PC-9 (cell line): ENCODE measurements at regions not wholly inside any gene's neighbourhood (a gene's known extent, or its start where the extent isn't known, plus 50 kb on each side); places are given as distances from the start of the nearest gene placed in this dataset.

Source experiments
- BruUV-seq: library from RNA; stranded (reverse); fragments of 400-500 nt; replicated peaks from 2 replicates; lab custom pipeline; 2021; lab: Mats Ljungman, UMichigan
- CTCF ChIA-PET: fragments of 300-600 bp; sonication (Branson Sonifier 250); formaldehyde crosslinking; loops from one replicate; lab custom pipeline; 2022; ENCODE audit warnings: antibody characterized with exemption; lab: Charles Lee
- POLR2A ChIA-PET: fragments of 300-600 bp; sonication (Branson Sonifier 250); formaldehyde crosslinking; loops from one replicate; lab custom pipeline; 2022; ENCODE audit warnings: antibody characterized with exemption; ENCODE audit not compliant: unreplicated experiment; lab: Charles Lee
- DNase-seq, 2 experiments: peaks; one replicate each; pipeline versions ENCODE4 v3.0.0 to v3.0.0-alpha.2; 2015 to 2022; ENCODE audit warnings: mixed read lengths in 1 of 2
- H2AFZ ChIP-seq: fragments of 200-600 bp; sonication (generic); 2 replicates; pipeline ENCODE4 v1.8.1; 2017; ENCODE audit warnings: antibody characterized with exemption
- H3F3A ChIP-seq: fragments of 200-600 bp; sonication (generic); 2 replicates; pipeline ENCODE4 v1.8.1; 2017; ENCODE audit warnings: antibody characterized with exemption, mild to moderate bottlenecking, low read depth; ENCODE audit not compliant: insufficient read depth
- H3K27ac ChIP-seq: fragments of 200-600 bp; sonication (generic); 2 replicates; pipeline ENCODE4 v1.6.1; 2016; ENCODE audit warnings: mixed run types
- H3K27me3 ChIP-seq: fragments of 200-600 bp; sonication (generic); 2 replicates; pipeline ENCODE4 v1.6.1; 2016; ENCODE audit warnings: low read depth, mixed run types; ENCODE audit not compliant: insufficient read depth
- H3K36me3 ChIP-seq: fragments of 200-600 bp; sonication (generic); 2 replicates; pipeline ENCODE4 v1.6.1; 2016; ENCODE audit warnings: low read depth, mixed run types
- H3K4me1 ChIP-seq: fragments of 200-600 bp; sonication (generic); replicated peaks from 2 replicates; pipeline ENCODE4 v1.6.1; 2016; ENCODE audit warnings: mixed run types; ENCODE audit not compliant: insufficient read depth
- H3K4me2 ChIP-seq: fragments of 200-600 bp; sonication (generic); 2 replicates; pipeline ENCODE4 v1.6.1; 2017; ENCODE audit warnings: mixed run types
- H3K4me3 ChIP-seq: fragments of 200-600 bp; sonication (generic); 2 replicates; pipeline ENCODE4 v1.6.1; 2016; ENCODE audit warnings: mixed run types
- H3K79me2 ChIP-seq: fragments of 200-600 bp; sonication (generic); 2 replicates; pipeline ENCODE4 v1.6.1; 2017; ENCODE audit warnings: low read depth, mixed run types
- H3K9me2 ChIP-seq: fragments of 200-600 bp; sonication (generic); 2 replicates; pipeline ENCODE4 v1.8.1; 2017; ENCODE audit warnings: mild to moderate bottlenecking; ENCODE audit not compliant: insufficient read depth
- H3K9me3 ChIP-seq: fragments of 200-600 bp; sonication (generic); 2 replicates; pipeline ENCODE4 v1.8.1; 2016; ENCODE audit warnings: low read depth; ENCODE audit not compliant: insufficient read depth
- H4K20me1 ChIP-seq: fragments of 200-600 bp; sonication (generic); 2 replicates; pipeline ENCODE4 v1.8.1; 2017; ENCODE audit not compliant: insufficient read depth
- EZH2 ChIP-seq: fragments of 200-600 bp; sonication (generic); IDR thresholded peaks from 2 replicates; pipeline ENCODE4 v1.8.0; 2017; ENCODE audit warnings: antibody characterized with exemption, low read depth
- intact Hi-C: fragments of 100-400 bp; cut with micrococcal nuclease; formaldehyde crosslinking; loops from one replicate; pipeline ENCODE4 v1.10.0; 2022; ENCODE audit not compliant: unreplicated experiment
- TF ChIP-seq, protein P1 (sequence below): fragments of 200-600 bp; sonication (generic); conservative IDR thresholded peaks from 2 replicates; pipeline ENCODE4 v1.6.1; 2017; ENCODE audit warnings: mixed run types, antibody characterized with exemption, mild to moderate bottlenecking, moderate library complexity

- no peak for DNase-seq
- no peaks in the 10 kb centered on the region for H4K20me1 ChIP-seq
- no TSS peak for BruUV-seq
- H3F3A ChIP-seq = no peaks in the 10 kb centered on the region
- no peaks in the 10 kb centered on the region for H3K27me3 ChIP-seq
- no peaks in the 10 kb centered on the region for H3K4me1 ChIP-seq
- H3K4me3 ChIP-seq = no peak overlapping the region
- intact Hi-C loops = no loop called here
- no peaks in the 10 kb centered on the region for H3K79me2 ChIP-seq
- TF ChIP-seq EZH2 = no peak
- TF ChIP-seq, protein P1, sequence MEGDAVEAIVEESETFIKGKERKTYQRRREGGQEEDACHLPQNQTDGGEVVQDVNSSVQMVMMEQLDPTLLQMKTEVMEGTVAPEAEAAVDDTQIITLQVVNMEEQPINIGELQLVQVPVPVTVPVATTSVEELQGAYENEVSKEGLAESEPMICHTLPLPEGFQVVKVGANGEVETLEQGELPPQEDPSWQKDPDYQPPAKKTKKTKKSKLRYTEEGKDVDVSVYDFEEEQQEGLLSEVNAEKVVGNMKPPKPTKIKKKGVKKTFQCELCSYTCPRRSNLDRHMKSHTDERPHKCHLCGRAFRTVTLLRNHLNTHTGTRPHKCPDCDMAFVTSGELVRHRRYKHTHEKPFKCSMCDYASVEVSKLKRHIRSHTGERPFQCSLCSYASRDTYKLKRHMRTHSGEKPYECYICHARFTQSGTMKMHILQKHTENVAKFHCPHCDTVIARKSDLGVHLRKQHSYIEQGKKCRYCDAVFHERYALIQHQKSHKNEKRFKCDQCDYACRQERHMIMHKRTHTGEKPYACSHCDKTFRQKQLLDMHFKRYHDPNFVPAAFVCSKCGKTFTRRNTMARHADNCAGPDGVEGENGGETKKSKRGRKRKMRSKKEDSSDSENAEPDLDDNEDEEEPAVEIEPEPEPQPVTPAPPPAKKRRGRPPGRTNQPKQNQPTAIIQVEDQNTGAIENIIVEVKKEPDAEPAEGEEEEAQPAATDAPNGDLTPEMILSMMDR = no peak
- CTCF ChIA-PET = no interaction called here
- no peaks in the 10 kb centered on the region for H3K9me3 ChIP-seq
- no peaks in the 10 kb centered on the region for H3K36me3 ChIP-seq
- H2AFZ ChIP-seq = no peak overlapping the region
- no peak overlapping the region for H3K27ac ChIP-seq
- no peak overlapping the region for H3K4me2 ChIP-seq
- POLR2A ChIA-PET = no interaction called here
- no peaks in the 10 kb centered on the region for H3K9me2 ChIP-seq
Observed at GRCh38 chr4:152029631-152030030, 268.8 kb upstream of the GATB start.

DNA sequence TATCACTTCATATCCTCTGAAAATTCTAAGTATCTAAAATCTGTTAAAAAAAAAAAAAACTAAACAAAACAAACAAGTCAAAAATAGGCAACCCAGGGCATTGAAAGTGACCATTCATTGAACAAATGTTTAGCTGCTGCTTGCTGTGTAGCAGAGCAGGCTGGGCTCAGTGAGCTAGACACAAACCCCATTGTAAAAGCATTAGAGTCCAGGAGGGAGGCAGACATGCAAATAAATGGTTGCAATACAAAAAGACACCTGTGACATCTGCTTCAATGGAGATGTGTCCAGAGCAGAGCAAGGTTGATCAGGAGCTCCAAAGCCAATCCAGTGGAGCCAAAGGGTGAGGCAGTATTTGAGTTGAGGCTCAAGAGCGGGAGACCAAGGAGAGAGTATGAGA is 267.3 kb upstream of the GATB start:
- Histone ChIP-seq H3K4me1 (no peaks in the 10 kb centered on the region), H3K27me3 (no peaks in the 10 kb centered on the region), H3K9me2 (no peaks in the 10 kb centered on the region), H3K79me2 (no peaks in the 10 kb centered on the region), H3K27ac (no peak overlapping the region), H2AFZ (no peak overlapping the region), H3K9me3 (no peaks in the 10 kb centered on the region), H3K4me3 (no peak overlapping the region), H3K4me2 (no peak overlapping the region), H3K36me3 (no peaks in the 10 kb centered on the region), H4K20me1 (no peaks in the 10 kb centered on the region), H3F3A (no peaks in the 10 kb centered on the region)
- ChIA-PET CTCF (no interaction called here), POLR2A (interaction anchor here (0.6 kb wide), 1 partner anchor 153 kb away, joined by 5 read pairs; no protein-coding TSS in a partner anchor)
- no peak for DNase-seq
- intact Hi-C loops = no loop called here
- TF ChIP-seq, protein P1 = no peak
- TF ChIP-seq EZH2 = no peak
- no TSS peak for BruUV-seq

DNA sequence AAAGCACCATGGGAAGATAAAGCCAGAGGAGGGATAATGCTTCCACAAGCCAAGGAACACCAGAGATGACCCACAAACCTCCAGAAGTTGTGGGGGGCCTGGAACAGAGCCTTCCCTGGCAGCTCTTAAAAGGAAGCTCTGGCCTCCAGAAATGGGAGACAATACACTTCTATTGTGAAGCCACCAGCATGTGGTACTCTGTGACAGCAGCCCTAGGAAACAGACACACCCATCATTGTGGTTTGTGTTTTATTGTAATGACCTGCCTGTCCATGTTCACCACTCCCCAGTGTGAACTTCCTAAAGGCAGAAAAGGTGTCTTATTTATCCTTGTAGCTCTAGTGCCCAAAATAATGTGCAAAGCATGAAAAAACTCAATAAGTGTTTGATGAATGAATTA is 264.1 kb upstream of the GATB start:
- Histone ChIP-seq H3F3A (no peaks in the 10 kb centered on the region), H3K4me3 (no peak overlapping the region), H4K20me1 (no peaks in the 10 kb centered on the region), H3K4me2 (no peak overlapping the region), H3K79me2 (no peaks in the 10 kb centered on the region), H3K9me2 (no peaks in the 10 kb centered on the region), H3K27me3 (no peaks in the 10 kb centered on the region), H3K27ac (no peak overlapping the region), H3K36me3 (no peaks in the 10 kb centered on the region), H3K4me1 (no peaks in the 10 kb centered on the region), H3K9me3 (no peaks in the 10 kb centered on the region), H2AFZ (no peak overlapping the region)
- DNase-seq = no peak
- BruUV-seq = no TSS peak
- TF ChIP-seq EZH2 = no peak
- TF ChIP-seq, protein P1 = no peak
- CTCF ChIA-PET = no interaction called here
- intact Hi-C loops = no loop called here
- POLR2A ChIA-PET = interaction anchor here (0.6 kb wide), 1 partner anchor 194 kb away, joined by 4 read pairs; no protein-coding TSS in a partner anchor
